ENCODE measurements at regions not wholly inside any gene's neighbourhood (a gene's known extent, or its start where the extent isn't known, plus 50 kb on each side); places are given as distances from the start of the nearest gene placed in this dataset.

- no peak overlapping the region for H2AFZ ChIP-seq (ENCODE audit: low read depth, low read length)
- ATAC-seq = no peak
- in situ Hi-C loops (cut with MboI) = no loop called here
- no peaks in the 10 kb centered on the region for H4K20me1 ChIP-seq (replicated peaks; ENCODE audit: control insufficient read depth, insufficient read depth, low read length)
- no peak overlapping the region for H3K4me3 ChIP-seq
- no peak for DNase-seq (ENCODE audit: extremely low read depth in 1 of 4, low spot score in 3 of 4)
- H3K27ac ChIP-seq (ENCODE audit: extremely low read depth, low read depth, low read length) = no peak overlapping the region
- no peaks in the 10 kb centered on the region for H3K9me1 ChIP-seq (ENCODE audit: control insufficient read depth, insufficient read depth, low read length)
- H3K27me3 ChIP-seq (ENCODE audit: control insufficient read depth in 2 of 2, insufficient read depth in 2 of 2, low read length in 2 of 2) = no peaks in the 10 kb centered on the region
- no peak for FAIRE-seq
- no peak for TF ChIP-seq ETS2 (tag; IDR thresholded peaks at IDR 0.05; ENCODE audit: borderline replicate concordance, poor library complexity, severe bottlenecking)
- no peak for TF ChIP-seq HBP1 (CRISPR knock-in tag; IDR thresholded peaks at IDR 0.05)
- no peaks in the 10 kb centered on the region for H3K9me3 ChIP-seq (replicated peaks; ENCODE audit: control insufficient read depth, insufficient read depth, low read depth, low read length)
- H3K79me2 ChIP-seq (ENCODE audit: control insufficient read depth, insufficient read depth, low read length) = no peaks in the 10 kb centered on the region
- 0% methylated on average over 5 of the region's 5 CpGs for WGBS (ENCODE audit: insufficient coverage, low coverage, missing lambda C conversion rate)
- POLR2A ChIA-PET = interaction anchor here (1.5 kb wide), 1 partner anchor 10 kb away, joined by 6 read pairs; no protein-coding TSS in a partner anchor
- no peak overlapping the region for H3K4me2 ChIP-seq (ENCODE audit: insufficient read depth, low read length)
- CTCF ChIA-PET (ENCODE audit: low intra/inter-chr PET ratio) = no interaction called here
- intact Hi-C loops (cut with micrococcal nuclease) = no loop called here
- H3K9ac ChIP-seq (ENCODE audit: insufficient read depth in 1 of 2, low read depth in 2 of 2, low read length in 2 of 2) = no peak overlapping the region
- no TSS peak for BruUV-seq (replicated peaks)
- H3K4me1 ChIP-seq (replicated peaks in 1 of 2; ENCODE audit: control insufficient read depth in 2 of 2, insufficient read depth in 2 of 2, low read length in 2 of 2) = no peaks in the 10 kb centered on the region
- H3K36me3 ChIP-seq (ENCODE audit: control insufficient read depth, insufficient read depth, low read length) = no peaks in the 10 kb centered on the region
Measured at GRCh38 chr13:40471076-40471475, 195.4 kb downstream of the FOXO1 start.

- Histone ChIP-seq H4K20me1 (replicated peaks; ENCODE audit: control insufficient read depth, insufficient read depth, low read length) (no peaks in the 10 kb centered on the region), H3K4me2 (ENCODE audit: insufficient read depth, low read length) (no peak overlapping the region), H3K9me1 (ENCODE audit: control insufficient read depth, insufficient read depth, low read length) (no peaks in the 10 kb centered on the region), H3K4me1 (replicated peaks in 1 of 2; ENCODE audit: control insufficient read depth in 2 of 2, insufficient read depth in 2 of 2, low read length in 2 of 2) (no peaks in the 10 kb centered on the region), H3K4me3 (no peak overlapping the region), H3K27ac (ENCODE audit: extremely low read depth, low read depth, low read length) (no peak overlapping the region), H3K9me3 (replicated peaks; ENCODE audit: control insufficient read depth, insufficient read depth, low read depth, low read length) (no peaks in the 10 kb centered on the region), H2AFZ (ENCODE audit: low read depth, low read length) (no peak overlapping the region), H3K9ac (ENCODE audit: insufficient read depth in 1 of 2, low read depth in 2 of 2, low read length in 2 of 2) (no peak overlapping the region), H3K36me3 (ENCODE audit: control insufficient read depth, insufficient read depth, low read length) (no peaks in the 10 kb centered on the region), H3K27me3 (ENCODE audit: control insufficient read depth in 2 of 2, insufficient read depth in 2 of 2, low read length in 2 of 2) (no peaks in the 10 kb centered on the region), H3K79me2 (ENCODE audit: control insufficient read depth, insufficient read depth, low read length) (no peaks in the 10 kb centered on the region)
- 14% methylated on average over 10 of the region's 10 CpGs for WGBS (ENCODE audit: insufficient coverage, low coverage, missing lambda C conversion rate)
- no TSS peak for BruUV-seq (replicated peaks)
- DNase-seq (ENCODE audit: extremely low read depth in 1 of 4, low spot score in 3 of 4) (no peak), FAIRE-seq (no peak), ATAC-seq (no peak)
- POLR2A ChIA-PET = no interaction called here
- TF ChIP-seq ZNF696 (CRISPR knock-in tag; conservative IDR thresholded peaks at IDR 0.05) (no peak), CTCF (IDR thresholded peaks at IDR 0.05 in 2 of 3, conservative IDR thresholded peaks at IDR 0.05 in 1 of 3; ENCODE audit: insufficient read depth in 2 of 3, low read depth in 1 of 3, low read length in 3 of 3) (no peak), ZNF780A (CRISPR knock-in tag; IDR thresholded peaks at IDR 0.05) (no peak), GTF2A2 (tag; IDR thresholded peaks at IDR 0.05) (no peak), FOXK2 (conservative IDR thresholded peaks at IDR 0.05 in 1 of 2, IDR thresholded peaks at IDR 0.05 in 1 of 2; ENCODE audit: low read depth in 2 of 2) (no peak), CTBP1 (IDR thresholded peaks at IDR 0.05; ENCODE audit: borderline replicate concordance) (no peak), ZNF512 (tag; IDR thresholded peaks at IDR 0.05) (no peak), POLR2G (IDR thresholded peaks at IDR 0.05; ENCODE audit: low read depth, low read length) (no peak), CBFB (CRISPR knock-in tag; IDR thresholded peaks at IDR 0.05) (no peak), LCOR (CRISPR knock-in tag; IDR thresholded peaks at IDR 0.05) (no peak)
- in situ Hi-C loops (cut with MboI) (no loop called here), intact Hi-C loops (cut with micrococcal nuclease) (no loop called here)
- CTCF ChIA-PET (ENCODE audit: low intra/inter-chr PET ratio) = no interaction called here
Measured at GRCh38 chr13:40471911-40472310, 194.5 kb downstream of the FOXO1 start.
